ENCODE measurements at regions not wholly inside any gene's neighbourhood (a gene's known extent, or its start where the extent isn't known, plus 50 kb on each side); places are given as distances from the start of the nearest gene placed in this dataset.

DNA sequence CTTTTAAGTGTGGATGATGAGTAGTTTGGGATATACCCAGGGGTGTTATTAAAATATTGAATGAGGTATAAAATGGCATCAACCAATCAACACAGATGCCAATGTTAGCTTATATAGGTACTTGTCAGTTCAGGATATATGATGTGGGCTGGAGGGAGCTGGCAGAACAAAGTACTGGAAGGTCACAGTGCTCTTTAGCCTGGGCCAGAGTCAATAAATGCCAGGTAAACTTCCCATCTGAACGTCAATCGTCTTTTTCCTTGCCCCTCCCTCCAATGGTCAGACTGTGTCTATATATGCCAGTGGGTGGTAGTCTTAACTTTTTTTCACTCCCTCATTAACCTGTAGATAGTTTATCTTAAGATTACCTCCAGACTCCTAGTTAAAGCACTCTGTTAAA, 140.8 kb upstream of the RBMS1 start:
- H3K4me3 ChIP-seq (ENCODE audit: low read length): peak overlapping the region; percentile 66
- peaks cover 26% of the 10 kb centered on the region for H3K4me1 ChIP-seq (ENCODE audit: control insufficient read depth, insufficient read depth, low read length)
- H3K27me3 ChIP-seq (replicated peaks; ENCODE audit: control insufficient read depth, insufficient read depth, low read length): no peaks in the 10 kb centered on the region
- no peak for DNase-seq (ENCODE audit: low read depth)
- H3K9ac ChIP-seq (ENCODE audit: low read length): no peak overlapping the region
- peaks cover 20% of the 10 kb centered on the region for H3K9me3 ChIP-seq (ENCODE audit: control insufficient read depth, low read length)
- H3K36me3 ChIP-seq (ENCODE audit: control insufficient read depth, insufficient read depth, low read length, severe bottlenecking): no peaks in the 10 kb centered on the region

DNA sequence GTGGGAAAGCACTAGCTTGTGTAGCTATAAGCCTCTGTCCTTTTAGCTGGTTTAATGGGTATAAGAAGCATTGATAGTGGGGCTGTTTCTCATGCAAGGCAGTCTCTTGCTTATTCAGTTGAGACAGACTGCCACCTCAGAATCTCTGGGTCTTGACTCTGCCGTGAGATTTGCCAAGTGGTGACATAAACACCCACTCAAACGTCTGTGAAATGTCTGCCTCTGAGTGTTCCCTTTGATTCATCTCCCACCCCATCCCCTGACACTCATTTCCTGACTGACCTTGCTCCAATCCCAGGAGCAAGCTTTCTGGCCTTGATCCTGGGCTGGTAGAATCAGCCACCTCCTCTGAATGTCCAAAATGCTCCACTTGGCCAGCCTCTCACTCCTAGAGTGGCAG, 141.9 kb upstream of the RBMS1 start:
- Histone ChIP-seq H3K4me1 (ENCODE audit: control insufficient read depth, insufficient read depth, low read length) (peaks cover 26% of the 10 kb centered on the region), H3K4me3 (ENCODE audit: low read length) (peak overlapping the region; percentile 66), H3K36me3 (ENCODE audit: control insufficient read depth, insufficient read depth, low read length, severe bottlenecking) (no peaks in the 10 kb centered on the region), H3K9me3 (ENCODE audit: control insufficient read depth, low read length) (peaks cover 29% of the 10 kb centered on the region), H3K27me3 (replicated peaks; ENCODE audit: control insufficient read depth, insufficient read depth, low read length) (no peaks in the 10 kb centered on the region), H3K9ac (ENCODE audit: low read length) (peak overlapping the region; percentile 39)
- peak; percentile 49 for DNase-seq (ENCODE audit: low read depth)

DNA sequence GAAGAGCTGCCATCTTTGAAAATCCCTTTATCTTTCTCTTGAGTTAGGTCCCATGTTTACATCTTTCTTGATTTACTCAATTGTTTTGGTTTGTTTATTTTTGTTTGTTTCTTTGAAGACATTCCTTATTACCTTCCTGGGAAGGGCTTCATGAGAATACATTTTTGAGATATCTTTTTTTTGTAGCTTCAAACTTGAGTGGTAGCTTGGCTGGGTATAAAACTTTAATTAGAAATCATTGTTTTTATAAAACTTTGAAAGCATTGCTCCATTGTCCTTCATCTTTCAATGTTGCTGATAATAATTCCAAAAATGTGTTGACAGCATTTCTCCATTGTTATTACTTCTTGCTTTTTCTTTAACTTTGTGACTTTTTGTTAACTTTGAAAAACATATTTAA, 145.9 kb upstream of the RBMS1 start:
- no peak for DNase-seq (ENCODE audit: low read depth)
- H3K9ac ChIP-seq (ENCODE audit: low read length): no peak overlapping the region
- H3K27me3 ChIP-seq (replicated peaks; ENCODE audit: control insufficient read depth, insufficient read depth, low read length): no peaks in the 10 kb centered on the region
- H3K4me3 ChIP-seq (ENCODE audit: low read length): no peak overlapping the region
- no peaks in the 10 kb centered on the region for H3K36me3 ChIP-seq (ENCODE audit: control insufficient read depth, insufficient read depth, low read length, severe bottlenecking)
- peaks cover 14% of the 10 kb centered on the region for H3K4me1 ChIP-seq (ENCODE audit: control insufficient read depth, insufficient read depth, low read length)
- H3K9me3 ChIP-seq (ENCODE audit: control insufficient read depth, low read length): peaks cover 29% of the 10 kb centered on the region

DNA sequence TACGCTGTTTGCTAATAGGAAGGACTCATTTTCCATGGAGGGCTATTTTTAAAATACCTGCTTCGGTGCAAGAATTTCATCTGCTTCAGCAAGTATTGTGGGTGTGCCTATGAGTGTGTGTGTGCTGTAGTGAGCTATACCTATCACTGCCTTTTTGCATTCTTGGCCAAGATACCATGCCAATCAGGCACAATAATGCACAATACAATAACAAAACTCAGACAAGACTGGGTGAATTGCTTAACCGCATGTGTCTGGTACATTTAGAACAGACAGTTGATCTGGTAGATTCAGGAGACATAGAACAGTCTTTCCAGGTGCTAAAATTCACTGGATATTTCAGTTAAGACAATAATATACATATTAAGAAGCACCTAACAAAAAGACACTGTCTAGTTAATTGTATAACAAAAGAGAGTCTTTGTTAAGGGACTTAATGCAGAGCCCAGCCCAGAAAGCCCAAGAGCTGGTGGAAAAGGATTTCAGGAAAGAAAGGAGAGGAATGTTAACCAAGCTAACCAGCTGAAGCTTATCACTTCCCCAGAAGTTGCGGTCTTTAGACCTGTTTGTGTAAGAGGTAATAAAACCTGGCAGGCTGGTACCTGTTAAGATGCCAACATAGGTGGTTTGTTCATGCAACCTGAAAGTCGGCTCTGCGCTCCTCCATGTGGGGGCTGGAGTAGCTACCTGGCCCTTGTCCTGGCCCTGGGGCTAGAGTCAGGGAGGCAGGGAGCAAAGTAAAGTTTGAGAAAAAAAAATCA, 153.3 kb upstream of the RBMS1 start:
- Histone ChIP-seq H3K9me3 (ENCODE audit: control insufficient read depth, low read length) (no peaks in the 10 kb centered on the region), H3K4me1 (ENCODE audit: control insufficient read depth, insufficient read depth, low read length) (peaks cover 20% of the 10 kb centered on the region), H3K27me3 (replicated peaks; ENCODE audit: control insufficient read depth, insufficient read depth, low read length) (no peaks in the 10 kb centered on the region), H3K4me3 (ENCODE audit: low read length) (no peak overlapping the region), H3K36me3 (ENCODE audit: control insufficient read depth, insufficient read depth, low read length, severe bottlenecking) (no peaks in the 10 kb centered on the region), H3K9ac (ENCODE audit: low read length) (no peak overlapping the region)
- DNase-seq (ENCODE audit: low read depth): no peak

DNA sequence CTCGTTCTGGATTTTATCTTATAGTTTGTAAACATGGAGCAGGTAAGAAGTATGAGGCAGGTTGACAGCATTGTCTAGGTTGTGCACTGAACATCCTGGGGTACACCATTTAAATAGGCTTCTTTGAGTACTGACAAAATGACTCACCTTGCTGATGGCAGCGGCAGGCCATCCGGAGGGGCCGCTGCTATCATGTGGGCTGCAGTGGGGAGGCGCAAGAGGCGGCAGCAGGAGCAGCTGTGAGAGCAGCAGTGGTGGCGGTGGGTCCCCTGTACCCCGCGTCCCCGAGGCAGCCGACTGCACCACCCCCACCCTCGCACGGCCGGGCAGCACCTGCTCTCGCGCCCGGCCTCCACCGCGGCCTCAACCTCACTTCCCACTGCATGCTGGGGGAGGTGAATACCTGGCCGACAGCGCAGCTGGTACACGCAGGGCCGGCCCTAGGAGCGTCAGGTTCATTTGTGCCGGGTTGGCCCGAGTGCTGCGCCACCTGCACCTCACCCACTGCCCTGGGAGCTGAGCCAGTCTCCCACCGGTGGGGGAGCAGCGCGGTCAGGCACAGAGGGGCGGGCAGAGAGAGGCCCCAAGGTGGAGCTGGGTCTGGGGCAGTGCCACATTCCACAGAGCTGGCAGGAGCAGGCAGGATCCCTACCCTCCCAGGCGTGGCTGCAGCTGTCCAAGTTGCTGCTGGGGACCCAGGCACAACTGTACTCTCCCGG, 154.5 kb upstream of the RBMS1 start:
- DNase-seq (ENCODE audit: low read depth): no peak
- no peak overlapping the region for H3K9ac ChIP-seq (ENCODE audit: low read length)
- H3K4me1 ChIP-seq (ENCODE audit: control insufficient read depth, insufficient read depth, low read length): peaks cover 21% of the 10 kb centered on the region
- no peaks in the 10 kb centered on the region for H3K36me3 ChIP-seq (ENCODE audit: control insufficient read depth, insufficient read depth, low read length, severe bottlenecking)
- no peak overlapping the region for H3K4me3 ChIP-seq (ENCODE audit: low read length)
- no peaks in the 10 kb centered on the region for H3K9me3 ChIP-seq (ENCODE audit: control insufficient read depth, low read length)
- H3K27me3 ChIP-seq (replicated peaks; ENCODE audit: control insufficient read depth, insufficient read depth, low read length): no peaks in the 10 kb centered on the region

DNA sequence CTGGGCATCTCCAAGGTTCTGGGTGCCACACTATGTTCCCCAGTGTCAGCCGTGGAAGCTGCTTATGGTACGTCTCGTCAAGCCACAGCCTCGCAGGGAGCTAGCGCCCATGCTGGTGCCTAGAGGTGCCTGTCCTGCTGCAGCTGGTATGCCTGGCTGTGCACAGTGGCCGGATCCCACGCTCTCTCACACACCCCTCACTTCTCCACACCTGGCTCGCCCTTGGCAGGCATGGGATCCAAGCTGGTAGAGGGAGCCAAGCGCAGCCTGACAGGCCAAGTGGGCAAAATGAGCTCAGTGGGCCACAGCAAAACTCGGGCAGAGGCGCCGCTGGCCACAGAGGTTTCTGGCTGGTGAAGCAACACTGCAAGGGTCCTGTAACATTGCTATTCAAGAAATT, 156.1 kb upstream of the RBMS1 start:
- Histone ChIP-seq H3K9ac (ENCODE audit: low read length) (no peak overlapping the region), H3K36me3 (ENCODE audit: control insufficient read depth, insufficient read depth, low read length, severe bottlenecking) (no peaks in the 10 kb centered on the region), H3K9me3 (ENCODE audit: control insufficient read depth, low read length) (no peaks in the 10 kb centered on the region), H3K4me3 (ENCODE audit: low read length) (no peak overlapping the region), H3K4me1 (ENCODE audit: control insufficient read depth, insufficient read depth, low read length) (peaks cover 21% of the 10 kb centered on the region), H3K27me3 (replicated peaks; ENCODE audit: control insufficient read depth, insufficient read depth, low read length) (no peaks in the 10 kb centered on the region)
- no peak for DNase-seq (ENCODE audit: low read depth)

DNA sequence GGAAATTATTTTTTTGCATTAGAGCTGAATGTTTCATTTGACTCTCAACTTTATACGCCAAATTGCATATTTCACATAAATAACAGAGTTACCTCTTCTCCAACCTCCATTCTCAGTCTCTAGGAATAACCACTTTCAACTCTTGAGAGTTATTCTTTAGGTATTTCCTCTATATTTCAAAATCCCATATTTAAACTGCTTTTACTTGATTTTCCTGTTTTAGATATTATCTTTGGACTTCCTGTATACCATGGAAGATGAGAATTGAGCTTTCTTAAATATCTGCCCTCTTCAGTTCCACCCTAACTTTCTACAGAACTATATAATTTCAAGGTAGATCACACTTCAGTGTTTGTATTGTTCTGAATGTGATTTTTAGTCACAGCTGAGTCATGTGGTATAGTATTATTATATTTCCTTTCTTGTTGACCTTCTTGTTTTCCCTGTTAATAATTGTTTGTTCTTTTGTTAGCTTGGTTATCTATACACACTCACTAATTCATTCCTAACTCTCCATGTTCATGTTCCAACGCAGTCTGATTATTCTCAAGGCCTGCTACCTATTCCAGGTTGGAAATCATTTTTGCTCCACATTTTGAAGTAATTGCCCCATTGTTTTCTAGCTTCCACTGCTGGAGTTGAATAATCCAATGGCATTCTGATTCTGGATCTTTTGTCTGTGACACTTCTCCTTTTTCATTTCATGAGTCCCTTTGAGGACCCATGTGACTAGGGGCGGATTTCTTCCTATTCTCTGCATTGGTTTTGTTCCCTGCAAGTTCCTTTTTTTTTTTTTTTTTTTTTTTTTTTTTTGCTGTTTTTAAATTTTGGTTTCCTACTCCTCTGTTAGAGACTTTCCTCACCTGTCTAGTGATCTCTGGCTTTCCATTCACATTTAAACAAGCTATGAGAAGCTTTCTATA, 156.8 kb upstream of the RBMS1 start:
- H3K4me3 ChIP-seq (ENCODE audit: low read length): no peak overlapping the region
- no peaks in the 10 kb centered on the region for H3K9me3 ChIP-seq (ENCODE audit: control insufficient read depth, low read length)
- no peaks in the 10 kb centered on the region for H3K36me3 ChIP-seq (ENCODE audit: control insufficient read depth, insufficient read depth, low read length, severe bottlenecking)
- no peaks in the 10 kb centered on the region for H3K27me3 ChIP-seq (replicated peaks; ENCODE audit: control insufficient read depth, insufficient read depth, low read length)
- no peak for DNase-seq (ENCODE audit: low read depth)
- peaks cover 21% of the 10 kb centered on the region for H3K4me1 ChIP-seq (ENCODE audit: control insufficient read depth, insufficient read depth, low read length)
- no peak overlapping the region for H3K9ac ChIP-seq (ENCODE audit: low read length)

DNA sequence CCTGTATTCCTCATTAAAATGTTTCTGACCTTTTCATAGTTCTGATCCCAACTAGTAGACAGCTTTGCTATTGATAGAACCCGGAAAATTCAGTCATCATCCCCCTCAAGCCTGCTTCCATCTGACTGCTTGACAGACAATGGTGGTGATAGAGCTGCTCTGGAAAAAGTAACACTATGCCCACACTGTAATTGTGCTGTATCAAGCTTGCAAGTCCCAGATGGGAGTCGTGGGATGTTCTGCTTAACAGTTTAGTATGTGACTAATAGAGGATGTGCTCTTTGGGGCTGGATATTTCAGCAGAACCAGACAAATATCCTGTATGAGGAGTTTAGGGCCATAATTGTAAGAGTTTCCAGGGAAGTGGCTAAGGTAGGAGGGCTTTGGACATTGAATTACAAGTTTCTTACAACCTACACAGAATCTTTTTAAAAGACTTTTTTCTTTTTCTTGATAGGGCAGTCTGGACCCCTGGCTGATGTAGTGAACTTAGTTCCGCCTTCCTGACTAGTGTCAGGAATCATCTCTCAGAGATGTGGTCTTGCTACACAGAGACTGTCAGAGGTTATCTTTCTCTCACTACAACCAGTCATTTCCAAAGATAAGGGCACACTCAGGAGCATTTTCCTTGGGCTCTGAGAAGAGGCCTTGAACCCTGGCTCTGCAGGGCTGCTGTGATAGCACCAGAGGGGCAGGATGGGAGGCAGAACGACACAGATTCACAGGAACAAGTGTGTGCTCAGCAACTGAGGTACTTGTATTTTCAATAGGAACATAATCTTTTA, 158.0 kb upstream of the RBMS1 start:
- H3K27me3 ChIP-seq (replicated peaks; ENCODE audit: control insufficient read depth, insufficient read depth, low read length): no peaks in the 10 kb centered on the region
- DNase-seq (ENCODE audit: low read depth): no peak

DNA sequence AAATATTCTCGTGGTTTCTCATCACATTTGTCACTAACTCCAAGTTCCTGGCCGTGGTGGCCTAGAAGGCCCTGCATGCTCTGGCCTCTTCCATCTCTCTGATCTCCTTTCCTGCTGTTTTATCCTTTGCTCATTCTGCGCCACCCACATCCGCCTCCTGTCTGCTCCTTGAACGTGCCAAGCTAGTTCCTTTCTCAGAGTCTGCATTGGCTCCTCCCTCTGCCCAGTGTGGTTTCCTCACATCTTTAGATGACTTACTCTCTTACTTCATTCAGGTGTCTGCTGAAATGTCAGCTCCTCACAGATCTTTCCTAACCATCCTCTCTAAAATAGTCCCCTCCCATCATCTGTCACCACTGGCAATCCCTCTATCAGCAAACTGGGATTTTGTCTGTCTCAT, 158.6 kb upstream of the RBMS1 start:
- no peak for DNase-seq (ENCODE audit: low read depth)
- H3K27me3 ChIP-seq (replicated peaks; ENCODE audit: control insufficient read depth, insufficient read depth, low read length): no peaks in the 10 kb centered on the region
- no peaks in the 10 kb centered on the region for H3K9me3 ChIP-seq (ENCODE audit: control insufficient read depth, low read length)
- no peak overlapping the region for H3K4me3 ChIP-seq (ENCODE audit: low read length)
- H3K4me1 ChIP-seq (ENCODE audit: control insufficient read depth, insufficient read depth, low read length): peaks cover 21% of the 10 kb centered on the region
- no peaks in the 10 kb centered on the region for H3K36me3 ChIP-seq (ENCODE audit: control insufficient read depth, insufficient read depth, low read length, severe bottlenecking)
- H3K9ac ChIP-seq (ENCODE audit: low read length): no peak overlapping the region

More for the DNA sequence above, 158.0 kb upstream of the RBMS1 start:
- no peaks in the 10 kb centered on the region for H3K9me3 ChIP-seq (ENCODE audit: control insufficient read depth, low read length)
- H3K4me3 ChIP-seq (ENCODE audit: low read length): no peak overlapping the region
- peaks cover 21% of the 10 kb centered on the region for H3K4me1 ChIP-seq (ENCODE audit: control insufficient read depth, insufficient read depth, low read length)
- H3K9ac ChIP-seq (ENCODE audit: low read length): no peak overlapping the region
- no peaks in the 10 kb centered on the region for H3K36me3 ChIP-seq (ENCODE audit: control insufficient read depth, insufficient read depth, low read length, severe bottlenecking)

DNA sequence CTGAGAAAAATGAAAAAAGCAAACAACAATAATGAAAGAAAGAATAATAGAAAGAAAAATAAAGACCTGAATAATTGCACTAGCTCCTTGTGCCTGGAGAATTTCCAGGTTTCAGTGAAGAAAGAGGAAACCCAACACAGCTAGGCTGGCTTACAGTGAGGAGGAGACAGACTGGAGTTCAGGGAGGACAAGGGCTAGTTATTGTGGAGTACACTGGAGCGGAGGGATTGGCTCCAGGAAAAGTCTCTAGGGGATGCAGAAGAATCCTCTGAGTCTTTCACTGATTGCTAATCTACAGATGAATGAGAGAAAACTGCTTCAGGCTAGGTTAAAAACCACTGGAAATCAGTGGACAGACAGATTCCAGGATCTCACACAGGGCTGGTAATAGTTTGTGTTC, 163.6 kb upstream of the RBMS1 start:
- Histone ChIP-seq H3K27me3 (replicated peaks; ENCODE audit: control insufficient read depth, insufficient read depth, low read length) (no peaks in the 10 kb centered on the region), H3K4me1 (ENCODE audit: control insufficient read depth, insufficient read depth, low read length) (peaks cover 14% of the 10 kb centered on the region), H3K4me3 (ENCODE audit: low read length) (peak overlapping the region; percentile 15), H3K9ac (ENCODE audit: low read length) (peak overlapping the region; percentile 34), H3K9me3 (ENCODE audit: control insufficient read depth, low read length) (no peaks in the 10 kb centered on the region), H3K36me3 (ENCODE audit: control insufficient read depth, insufficient read depth, low read length, severe bottlenecking) (no peaks in the 10 kb centered on the region)
- DNase-seq (ENCODE audit: low read depth): peak; percentile 67
